Left renal pelvis (tissue), 4 donors: ENCODE measurements at regions not wholly inside any gene's neighbourhood (a gene's known extent, or its start where the extent isn't known, plus 50 kb on each side); places are given as distances from the start of the nearest gene placed in this dataset.

ENCODE experiments used
- DNase-seq, 4 donors: peaks; one replicate each; pipeline ENCODE4 v3.0.0-alpha.2; 2013; ENCODE audit warnings: low read depth in 4 of 4, low spot score in 3 of 4

DNA sequence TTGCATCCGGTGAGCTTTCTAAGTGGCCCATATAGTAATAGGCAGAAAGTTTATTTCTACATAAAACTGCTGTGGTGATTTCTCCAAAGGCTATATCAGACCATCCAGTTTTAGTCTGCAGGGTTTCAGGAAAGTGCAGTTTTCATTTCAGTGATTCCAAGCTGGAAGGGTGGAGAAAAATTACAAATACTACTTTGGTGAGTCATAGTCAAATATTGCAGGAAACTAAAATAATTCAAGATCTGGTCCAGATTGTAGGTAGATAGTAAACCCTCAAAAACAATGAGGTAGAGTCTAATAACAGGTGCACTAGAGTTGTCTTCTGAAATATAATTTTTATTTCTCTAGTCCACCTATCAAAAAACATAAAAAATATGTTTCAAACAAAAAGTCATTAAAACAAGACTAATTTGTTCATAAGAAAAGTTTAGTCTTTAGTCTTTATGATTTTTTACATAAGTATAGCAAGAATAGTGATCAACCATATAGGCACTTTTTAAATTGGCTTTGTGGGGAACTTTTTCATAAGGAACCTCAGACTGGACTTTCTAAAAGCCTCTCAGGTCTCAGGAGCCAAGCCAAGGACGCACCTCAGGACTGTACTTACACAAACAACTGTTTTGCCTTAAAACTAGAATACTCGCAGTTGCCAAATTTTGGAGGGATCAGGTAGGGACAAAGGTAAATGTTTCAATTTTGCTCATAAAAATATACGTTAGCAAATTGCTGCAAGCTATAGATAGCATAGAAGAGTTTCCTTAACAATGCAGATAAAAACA, 101.8 kb upstream of the TLR3 start:
- DNase-seq: no peak

- no peak for DNase-seq
Measured at GRCh38 chr4:185969657-185970056, 99.3 kb upstream of the TLR3 start.

GRCh38 chr4:185987961-185988627, 80.9 kb upstream of the TLR3 start:
- DNase-seq: no peak

GRCh38 chr4:185991770-185992169, 77.2 kb upstream of the TLR3 start:
- DNase-seq: no peak

DNA sequence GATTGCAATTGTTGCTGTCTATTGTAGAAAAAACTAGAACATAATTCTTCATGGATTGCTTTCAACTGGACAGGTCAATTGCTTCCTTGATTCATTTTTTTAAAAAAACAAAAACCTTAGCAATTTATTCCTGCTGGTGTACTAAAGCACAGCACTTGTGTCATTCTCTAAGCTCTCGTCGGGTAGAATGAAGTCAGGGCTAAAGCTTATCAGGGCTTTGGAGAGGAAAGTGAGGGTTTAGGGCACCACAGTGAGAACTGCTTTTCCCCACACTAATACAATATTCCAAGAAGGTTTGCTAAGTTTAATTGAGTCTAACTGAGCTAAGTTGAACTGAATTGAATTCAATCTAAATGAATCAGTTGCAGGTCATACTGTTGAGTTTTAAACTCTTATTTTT, 76.4 kb upstream of the TLR3 start:
- no peak for DNase-seq

- no peak for DNase-seq
Measured at GRCh38 chr4:185993328-185993973, 75.5 kb upstream of the TLR3 start.

DNA sequence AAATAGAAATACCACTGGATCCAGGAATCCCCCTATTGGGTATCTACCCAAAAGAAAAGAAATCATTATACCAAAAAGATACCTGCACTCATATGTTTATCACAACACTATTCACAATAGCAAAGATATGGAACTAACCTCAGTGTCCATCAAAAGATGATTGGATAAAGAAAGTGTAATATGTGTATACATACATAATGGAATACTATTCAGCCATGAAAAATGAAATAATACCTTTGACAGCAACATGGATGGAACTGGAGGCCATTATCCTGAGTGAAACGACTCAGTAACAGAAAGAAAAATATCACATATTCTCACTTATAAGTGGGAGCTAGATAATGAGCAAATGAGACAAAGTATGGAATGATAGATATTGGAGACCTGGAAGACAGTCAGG, 74.2 kb upstream of the TLR3 start:
- DNase-seq: no peak

DNA sequence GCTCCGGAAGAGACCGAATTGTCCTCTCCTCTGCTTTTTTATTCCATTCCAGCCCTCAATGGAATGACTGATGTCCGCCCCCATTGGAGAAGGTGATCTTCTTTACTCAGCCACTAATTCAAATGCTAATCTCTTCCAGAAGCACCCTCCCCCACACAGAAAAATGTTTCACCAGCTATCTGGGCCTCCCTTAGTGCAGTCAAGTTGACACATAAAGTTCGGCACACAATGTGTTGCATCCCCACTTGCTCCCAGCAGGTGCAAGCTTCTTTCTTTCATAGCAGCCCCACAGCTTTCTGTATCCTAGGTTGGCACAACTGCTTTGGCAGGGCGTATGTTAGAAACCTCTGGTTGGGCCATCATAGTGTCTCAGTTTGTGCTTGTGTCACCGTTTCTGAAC, 73.3 kb upstream of the TLR3 start:
- no peak for DNase-seq

DNA sequence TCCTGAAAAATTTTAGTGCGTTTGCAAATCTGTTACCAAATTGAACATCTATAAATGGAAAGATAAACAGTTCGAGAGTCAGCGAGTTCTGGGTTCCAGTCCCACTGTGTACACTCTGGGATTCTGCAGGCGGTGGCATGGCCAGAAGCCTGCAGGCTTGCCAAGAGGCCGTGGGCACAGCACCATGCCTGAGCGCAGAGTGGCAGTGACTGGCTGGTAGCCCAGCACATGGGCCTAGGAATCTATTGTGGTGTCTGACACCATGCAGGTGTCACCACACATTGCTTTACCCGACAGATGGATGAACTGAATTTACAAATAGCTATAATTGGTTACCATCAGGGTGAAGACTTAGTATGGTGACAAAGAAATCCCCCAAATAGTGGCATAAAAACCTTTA, 71.7 kb upstream of the TLR3 start:
- no peak for DNase-seq

DNA sequence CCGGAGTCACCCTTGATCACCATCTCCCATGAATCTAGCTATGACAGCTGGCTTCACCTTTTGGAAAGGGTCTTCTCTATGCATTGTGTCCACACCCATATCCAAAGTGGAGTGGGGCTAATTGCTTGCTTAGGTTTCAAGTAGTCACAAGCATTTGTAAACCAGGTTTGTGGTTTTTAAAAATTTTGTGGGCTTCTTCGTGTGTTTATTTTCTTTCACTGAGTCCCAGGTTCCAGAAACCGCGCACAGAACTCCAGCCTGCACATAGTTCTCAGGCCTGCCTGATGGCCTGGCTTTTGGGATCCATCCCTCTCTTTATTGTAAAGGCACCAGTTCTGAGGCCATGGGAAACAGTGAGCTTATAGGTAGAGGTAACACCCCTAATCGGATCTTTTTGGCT, 70.2 kb upstream of the TLR3 start:
- no peak for DNase-seq

GRCh38 chr4:185999207-185999606, 69.7 kb upstream of the TLR3 start:
- DNase-seq: no peak

DNA sequence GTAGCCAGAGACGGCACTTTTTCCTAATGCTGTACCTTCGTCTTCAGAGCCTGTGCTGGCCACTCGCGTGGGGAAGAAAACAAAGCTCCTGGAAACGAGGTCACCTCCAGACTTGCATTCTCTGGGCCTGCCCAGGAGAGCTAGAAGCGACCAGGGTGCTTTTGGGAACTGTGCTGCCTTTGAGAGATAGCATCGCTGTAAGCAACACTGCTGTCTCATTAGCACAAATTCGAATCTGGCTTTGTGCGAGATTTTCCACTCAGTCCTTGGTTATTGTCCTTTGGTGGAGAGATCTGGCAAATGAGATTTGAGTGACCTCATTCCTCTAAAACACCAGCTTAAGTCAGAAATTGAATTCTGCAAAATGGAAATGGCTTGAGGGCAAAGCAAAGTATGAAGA, 66.1 kb upstream of the TLR3 start:
- DNase-seq: no peak

DNA sequence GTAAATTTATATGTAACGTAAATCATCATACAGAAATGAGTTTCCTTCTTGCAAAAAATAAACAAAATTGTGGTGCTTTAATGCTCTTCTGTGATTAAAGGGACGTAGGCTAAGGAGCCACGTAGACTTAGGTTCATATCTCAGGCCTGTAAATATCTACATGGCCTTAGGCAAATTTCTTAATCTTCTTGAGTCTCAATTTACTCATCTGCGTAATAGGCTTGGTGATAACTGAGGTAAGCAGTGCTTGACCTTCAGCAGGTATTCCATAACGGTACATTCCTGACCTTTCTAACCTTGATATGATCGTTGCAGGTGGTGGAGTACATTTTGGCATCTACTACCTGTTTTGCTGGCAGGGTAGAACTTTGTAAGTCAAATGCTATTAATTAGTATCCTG, 65.2 kb upstream of the TLR3 start:
- no peak for DNase-seq

- DNase-seq: no peak
Measured at GRCh38 chr4:186008057-186008456, 60.9 kb upstream of the TLR3 start.

- DNase-seq: no peak
Measured at GRCh38 chr4:186009976-186010375, 59.0 kb upstream of the TLR3 start.

DNA sequence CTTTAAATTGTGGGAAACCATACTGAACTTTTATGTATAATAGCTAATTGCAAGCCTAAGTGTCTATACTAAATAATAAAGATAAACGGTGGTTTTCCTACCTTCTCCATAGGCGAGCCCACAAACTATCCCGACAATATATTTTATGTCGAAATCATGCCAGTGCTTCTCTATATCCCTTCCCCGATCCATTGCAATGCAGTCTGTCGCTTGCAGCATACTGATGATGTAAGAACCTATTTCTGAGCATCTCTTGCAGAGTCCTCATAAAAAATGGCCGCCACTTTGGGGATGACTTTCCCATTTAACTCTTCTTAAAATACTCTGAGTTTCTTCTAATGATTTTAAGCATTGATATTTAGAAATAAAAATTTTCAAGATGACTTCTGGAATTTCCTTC, 58.1 kb upstream of the TLR3 start:
- no peak for DNase-seq

DNA sequence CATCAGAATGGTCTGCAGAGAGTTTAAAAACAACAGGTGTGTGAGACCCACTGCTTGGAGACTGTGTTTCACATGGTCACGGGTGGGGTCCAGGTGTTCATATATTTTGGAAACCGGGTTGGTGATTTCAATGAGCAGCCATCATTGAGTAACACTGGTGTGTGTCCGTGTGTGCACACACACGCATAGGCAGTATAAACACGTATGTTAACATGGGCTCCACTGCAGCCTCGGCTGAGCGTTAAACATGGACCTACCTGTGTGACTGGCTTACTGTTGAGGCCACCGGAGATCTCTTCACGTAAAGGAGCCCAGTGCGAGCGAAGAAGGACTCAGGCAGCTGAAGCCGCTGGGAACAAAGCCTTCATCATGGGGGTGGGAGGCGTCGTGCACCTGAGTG, 56.9 kb upstream of the TLR3 start:
- DNase-seq: no peak

GRCh38 chr4:186013419-186014186, 55.4 kb upstream of the TLR3 start:
- no peak for DNase-seq

DNA sequence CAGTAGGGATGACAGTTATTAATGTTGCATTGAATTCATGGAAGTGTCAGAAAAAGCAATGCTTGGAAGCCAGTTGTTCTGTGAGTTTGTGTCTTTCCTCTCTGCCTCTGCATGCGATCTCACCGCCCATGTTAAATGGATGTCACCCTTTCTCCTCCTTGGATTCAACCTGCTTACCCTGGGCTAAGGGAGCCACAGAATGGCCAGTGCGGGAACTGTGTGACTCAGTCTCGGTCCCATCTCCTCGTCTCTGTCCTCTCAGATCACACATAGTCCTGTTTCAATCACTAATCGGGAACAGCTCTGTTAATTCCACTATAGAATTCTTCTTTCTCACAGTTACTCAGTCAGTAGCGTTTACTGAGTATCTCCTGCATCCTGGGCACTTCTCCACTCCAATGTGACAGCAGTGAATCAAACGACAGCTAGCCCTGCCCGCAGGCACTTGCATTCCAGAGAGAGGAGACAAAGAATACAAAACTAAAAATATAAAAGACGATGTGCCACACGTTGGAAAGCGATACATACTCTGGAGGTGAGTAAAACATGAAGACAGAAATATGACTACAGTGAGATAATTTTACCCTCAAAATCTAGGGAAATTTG, 53.6 kb upstream of the TLR3 start:
- DNase-seq: no peak

DNA sequence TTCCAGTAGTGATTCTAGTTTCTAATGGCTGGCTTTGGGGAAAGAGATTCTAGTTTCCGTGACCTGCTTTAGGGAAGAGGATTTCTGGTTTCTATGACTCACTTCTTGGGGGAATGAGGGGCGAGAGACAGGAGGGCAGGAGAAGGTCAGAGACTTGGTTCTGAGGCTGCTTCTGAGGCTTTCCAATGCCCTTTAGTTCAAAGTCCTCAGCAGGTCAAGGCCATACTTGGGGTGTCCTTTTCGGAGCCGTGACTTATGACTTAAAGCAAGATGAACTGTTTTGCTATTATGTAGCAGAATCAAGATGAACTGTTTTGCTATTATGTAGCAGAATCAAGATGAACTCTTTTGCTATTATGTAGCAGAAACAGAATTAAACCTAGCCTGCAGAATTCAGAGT, 52.2 kb upstream of the TLR3 start:
- no peak for DNase-seq

DNA sequence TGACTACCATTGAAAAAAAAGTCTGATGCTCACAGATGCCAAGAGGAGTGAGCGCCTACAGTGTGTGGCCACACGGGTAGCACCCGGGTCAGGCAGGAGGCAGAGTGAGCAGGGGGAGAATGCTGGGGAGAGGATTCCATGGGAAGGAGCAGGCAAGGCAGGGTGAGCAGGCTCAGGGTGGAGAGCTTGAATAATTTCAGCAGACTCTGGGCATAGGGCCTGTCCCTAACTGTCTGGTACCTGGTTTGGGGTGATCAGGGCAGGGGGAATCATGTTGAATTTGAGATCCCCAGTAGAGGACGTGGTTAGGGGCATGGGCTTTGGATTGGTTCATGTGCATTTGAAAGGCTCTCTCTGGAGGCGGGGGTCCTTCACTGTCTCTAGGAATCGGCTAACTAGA, 51.2 kb upstream of the TLR3 start:
- no peak for DNase-seq
